ENCODE measurements at regions not wholly inside any gene's neighbourhood (a gene's known extent, or its start where the extent isn't known, plus 50 kb on each side); places are given as distances from the start of the nearest gene placed in this dataset.

DNA sequence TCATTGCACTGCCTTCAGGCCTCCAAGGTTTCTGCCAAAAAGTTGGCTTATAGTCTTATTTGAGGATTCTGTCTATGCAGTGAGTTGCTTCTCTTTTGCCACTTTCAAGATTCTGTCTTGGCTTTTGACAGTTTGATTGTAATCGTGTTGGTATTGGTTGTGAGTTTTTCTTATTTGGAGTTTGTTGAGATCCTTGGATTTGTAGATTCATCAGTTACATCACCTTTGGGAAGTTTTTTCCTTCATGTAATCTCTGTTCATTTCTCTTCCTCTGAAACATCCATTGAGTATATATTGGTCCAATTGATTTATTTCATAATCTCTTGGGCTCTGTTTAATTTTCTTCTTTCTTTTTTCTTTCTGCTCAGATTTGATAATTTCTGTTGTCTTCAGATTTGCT, 59.8 kb downstream of the SEPTIN7 start:
- peaks cover 4% of the 10 kb centered on the region; the same call in 1 of the 2 replicates for H4K20me1 ChIP-seq (ENCODE audit: control insufficient read depth, insufficient read depth)
- H3K9me3 ChIP-seq (replicated peaks; ENCODE audit: control insufficient read depth, insufficient read depth, low read length), result no peaks in the 10 kb centered on the region; the same call in 2 of the 3 replicates
- peaks cover 56% of the 10 kb centered on the region for H3K79me2 ChIP-seq (ENCODE audit: control insufficient read depth, insufficient read depth, low read length)
- no peak overlapping the region for H3K9ac ChIP-seq (ENCODE audit: control insufficient read depth, insufficient read depth, low read length)
- ChIA-PET CTCF (interaction anchor here (0.6 to 1.0 kb wide), 3 partner anchors 13 to 1131 kb away, joined by 3 read pairs; no protein-coding TSS in a partner anchor), RAD21 (ENCODE audit: unreplicated experiment) (no interaction called here), POLR2A (no interaction called here), SMC1A (ENCODE audit: uncharacterized antibody, unreplicated experiment) (interaction anchor here (0.8 kb wide), 2 partner anchors 17 to 131 kb away, joined by 3 read pairs; no protein-coding TSS in a partner anchor)
- DNase-seq (ENCODE audit: low read depth, low spot score), result no peak
- no peaks in the 10 kb centered on the region for H3K27me3 ChIP-seq (replicated peaks in 1 of 2; ENCODE audit: control insufficient read depth in 2 of 2, insufficient read depth in 2 of 2, low read length in 1 of 2)
- FAIRE-seq, result no peak
- 93% methylated on average over 1 of the region's 1 CpG for WGBS (ENCODE audit: insufficient coverage, insufficient replicate concordance, low lambda C conversion rate, missing lambda C conversion rate)
- H2AFZ ChIP-seq (ENCODE audit: control insufficient read depth, low read depth, low read length), result no peak overlapping the region
- H3K4me3 ChIP-seq, result no peak overlapping the region
- H3K27ac ChIP-seq (ENCODE audit: control insufficient read depth, insufficient read depth), result no peak overlapping the region
- no peaks in the 10 kb centered on the region for H3K4me1 ChIP-seq (ENCODE audit: control insufficient read depth, insufficient read depth, low read length)
- no TSS peak for BruUV-seq (replicated peaks)
- intact Hi-C loops (cut with micrococcal nuclease; ENCODE audit: unreplicated experiment), result loop anchor here (5.0 kb wide), 1 partner anchor 58 kb away; the partner anchor contains the start of gene SEPTIN7
- ATAC-seq, result no peak
- H3K4me2 ChIP-seq (ENCODE audit: control insufficient read depth, insufficient read depth), result no peak overlapping the region
- in situ Hi-C loops (cut with MboI), result no loop called here
- H3K36me3 ChIP-seq (ENCODE audit: control insufficient read depth in 2 of 2, insufficient read depth in 2 of 2, low read length in 1 of 2), result peaks cover 0 to 8% of the 10 kb centered on the region in 2 experiments; a peak in 3 of 4 replicates
- no peak for TF ChIP-seq MYC (IDR thresholded peaks at IDR 0.05; ENCODE audit: insufficient read depth, insufficient read length, insufficient replicate concordance, low read length, severe bottlenecking)
- no peak for TF ChIP-seq RB1 (IDR thresholded peaks at IDR 0.05; ENCODE audit: borderline replicate concordance)

GRCh38 chr7:35865287-35865686, 64.4 kb downstream of the SEPTIN7 start:
- Histone ChIP-seq H2AFZ (ENCODE audit: control insufficient read depth, low read depth, low read length) (no peak overlapping the region), H3K27me3 (replicated peaks in 1 of 2; ENCODE audit: control insufficient read depth in 2 of 2, insufficient read depth in 2 of 2, low read length in 1 of 2) (no peaks in the 10 kb centered on the region), H3K4me1 (ENCODE audit: control insufficient read depth, insufficient read depth, low read length) (peaks cover 7% of the 10 kb centered on the region; the same call in 1 of the 2 replicates), H3K4me3 (no peak overlapping the region), H3K9ac (ENCODE audit: control insufficient read depth, insufficient read depth, low read length) (no peak overlapping the region), H3K9me3 (replicated peaks; ENCODE audit: control insufficient read depth, insufficient read depth, low read length) (no peaks in the 10 kb centered on the region), H4K20me1 (ENCODE audit: control insufficient read depth, insufficient read depth) (peaks cover 4% of the 10 kb centered on the region; the same call in 1 of the 2 replicates), H3K36me3 (ENCODE audit: control insufficient read depth in 2 of 2, insufficient read depth in 2 of 2, low read length in 1 of 2) (peaks cover 0 to 16% of the 10 kb centered on the region in 2 experiments; a peak in 3 of 4 replicates), H3K4me2 (ENCODE audit: control insufficient read depth, insufficient read depth) (no peak overlapping the region), H3K79me2 (ENCODE audit: control insufficient read depth, insufficient read depth, low read length) (peaks cover 25% of the 10 kb centered on the region), H3K27ac (ENCODE audit: control insufficient read depth, insufficient read depth) (no peak overlapping the region)
- intact Hi-C loops (cut with micrococcal nuclease; ENCODE audit: unreplicated experiment) (no loop called here), in situ Hi-C loops (cut with MboI) (no loop called here)
- POLR2A ChIA-PET, result no interaction called here
- DNase-seq (ENCODE audit: low read depth, low spot score) (no peak), ATAC-seq (no peak), FAIRE-seq (no peak)
- 100% methylated on average over 3 of the region's 3 CpGs for WGBS (ENCODE audit: insufficient coverage, insufficient replicate concordance, low lambda C conversion rate, missing lambda C conversion rate)
- SMC1A ChIA-PET (ENCODE audit: uncharacterized antibody, unreplicated experiment), result no interaction called here
- RAD21 ChIA-PET (ENCODE audit: unreplicated experiment), result no interaction called here
- CTCF ChIA-PET, result no interaction called here
- no TSS peak for BruUV-seq (replicated peaks)
- no peak for TF ChIP-seq BCLAF1 (IDR thresholded peaks at IDR 0.05)
- TF ChIP-seq MAX (IDR thresholded peaks at IDR 0.05; ENCODE audit: low read depth, low read length), result no peak
- no peak for TF ChIP-seq RAD51 (IDR thresholded peaks at IDR 0.05)
- no peak for TF ChIP-seq IRF5 (IDR thresholded peaks at IDR 0.05; ENCODE audit: borderline replicate concordance)
- TF ChIP-seq MYC (IDR thresholded peaks at IDR 0.05; ENCODE audit: insufficient read depth, insufficient read length, insufficient replicate concordance, low read length, severe bottlenecking), result no peak
- TF ChIP-seq GATAD2B (conservative IDR thresholded peaks at IDR 0.05; ENCODE audit: low read depth), result no peak
- TF ChIP-seq SMC3 (IDR thresholded peaks at IDR 0.05; ENCODE audit: borderline replicate concordance, low read length), result no peak
- no peak for TF ChIP-seq RB1 (IDR thresholded peaks at IDR 0.05; ENCODE audit: borderline replicate concordance)
- TF ChIP-seq FOS (IDR thresholded peaks at IDR 0.05; ENCODE audit: borderline replicate concordance, extremely low read depth, insufficient read length), result no peak
- no peak for TF ChIP-seq FOXM1 (IDR thresholded peaks at IDR 0.05; ENCODE audit: low read depth, low read length)
- no peak for TF ChIP-seq NFXL1 (IDR thresholded peaks at IDR 0.05; ENCODE audit: borderline replicate concordance)
